ENCODE measurements at regions not wholly inside any gene's neighbourhood (a gene's known extent, or its start where the extent isn't known, plus 50 kb on each side); places are given as distances from the start of the nearest gene placed in this dataset.

DNA sequence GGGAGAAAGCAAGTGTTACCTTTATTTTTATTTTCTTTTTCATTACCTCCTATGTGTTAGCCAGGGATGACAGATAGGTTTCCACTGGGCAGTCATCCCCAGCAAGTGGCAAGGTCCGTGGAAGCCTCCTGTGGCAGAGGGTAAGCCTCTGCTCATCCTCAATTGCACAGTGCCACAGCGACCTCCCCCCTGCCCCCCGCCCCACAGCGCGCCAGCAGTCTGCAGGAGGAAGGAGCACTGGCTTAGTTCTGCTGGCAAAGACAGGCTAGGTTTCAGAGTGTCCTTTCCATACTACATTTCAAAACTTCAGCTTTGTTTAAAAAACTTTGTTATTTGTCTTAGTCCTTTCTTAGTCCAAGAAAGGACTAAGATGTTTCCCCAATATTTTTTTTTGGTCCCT lies 194.7 kb downstream of the EXOC5 start:
- no peak for TF ChIP-seq SMAD4 (CRISPR knock-in tag; IDR thresholded peaks at IDR 0.05)
- TF ChIP-seq, protein P1, sequence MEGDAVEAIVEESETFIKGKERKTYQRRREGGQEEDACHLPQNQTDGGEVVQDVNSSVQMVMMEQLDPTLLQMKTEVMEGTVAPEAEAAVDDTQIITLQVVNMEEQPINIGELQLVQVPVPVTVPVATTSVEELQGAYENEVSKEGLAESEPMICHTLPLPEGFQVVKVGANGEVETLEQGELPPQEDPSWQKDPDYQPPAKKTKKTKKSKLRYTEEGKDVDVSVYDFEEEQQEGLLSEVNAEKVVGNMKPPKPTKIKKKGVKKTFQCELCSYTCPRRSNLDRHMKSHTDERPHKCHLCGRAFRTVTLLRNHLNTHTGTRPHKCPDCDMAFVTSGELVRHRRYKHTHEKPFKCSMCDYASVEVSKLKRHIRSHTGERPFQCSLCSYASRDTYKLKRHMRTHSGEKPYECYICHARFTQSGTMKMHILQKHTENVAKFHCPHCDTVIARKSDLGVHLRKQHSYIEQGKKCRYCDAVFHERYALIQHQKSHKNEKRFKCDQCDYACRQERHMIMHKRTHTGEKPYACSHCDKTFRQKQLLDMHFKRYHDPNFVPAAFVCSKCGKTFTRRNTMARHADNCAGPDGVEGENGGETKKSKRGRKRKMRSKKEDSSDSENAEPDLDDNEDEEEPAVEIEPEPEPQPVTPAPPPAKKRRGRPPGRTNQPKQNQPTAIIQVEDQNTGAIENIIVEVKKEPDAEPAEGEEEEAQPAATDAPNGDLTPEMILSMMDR (IDR thresholded peaks at IDR 0.05): no peak
- TF ChIP-seq, protein P2, sequence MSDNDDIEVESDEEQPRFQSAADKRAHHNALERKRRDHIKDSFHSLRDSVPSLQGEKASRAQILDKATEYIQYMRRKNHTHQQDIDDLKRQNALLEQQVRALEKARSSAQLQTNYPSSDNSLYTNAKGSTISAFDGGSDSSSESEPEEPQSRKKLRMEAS (CRISPR knock-in tag; IDR thresholded peaks at IDR 0.05): no peak
- TF ChIP-seq, protein P3, sequence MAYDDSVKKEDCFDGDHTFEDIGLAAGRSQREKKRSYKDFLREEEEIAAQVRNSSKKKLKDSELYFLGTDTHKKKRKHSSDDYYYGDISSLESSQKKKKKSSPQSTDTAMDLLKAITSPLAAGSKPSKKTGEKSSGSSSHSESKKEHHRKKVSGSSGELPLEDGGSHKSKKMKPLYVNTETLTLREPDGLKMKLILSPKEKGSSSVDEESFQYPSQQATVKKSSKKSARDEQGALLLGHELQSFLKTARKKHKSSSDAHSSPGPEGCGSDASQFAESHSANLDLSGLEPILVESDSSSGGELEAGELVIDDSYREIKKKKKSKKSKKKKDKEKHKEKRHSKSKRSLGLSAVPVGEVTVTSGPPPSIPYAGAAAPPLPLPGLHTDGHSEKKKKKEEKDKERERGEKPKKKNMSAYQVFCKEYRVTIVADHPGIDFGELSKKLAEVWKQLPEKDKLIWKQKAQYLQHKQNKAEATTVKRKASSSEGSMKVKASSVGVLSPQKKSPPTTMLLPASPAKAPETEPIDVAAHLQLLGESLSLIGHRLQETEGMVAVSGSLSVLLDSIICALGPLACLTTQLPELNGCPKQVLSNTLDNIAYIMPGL (CRISPR knock-in tag; IDR thresholded peaks at IDR 0.05): no peak
- TF ChIP-seq, protein P4, sequence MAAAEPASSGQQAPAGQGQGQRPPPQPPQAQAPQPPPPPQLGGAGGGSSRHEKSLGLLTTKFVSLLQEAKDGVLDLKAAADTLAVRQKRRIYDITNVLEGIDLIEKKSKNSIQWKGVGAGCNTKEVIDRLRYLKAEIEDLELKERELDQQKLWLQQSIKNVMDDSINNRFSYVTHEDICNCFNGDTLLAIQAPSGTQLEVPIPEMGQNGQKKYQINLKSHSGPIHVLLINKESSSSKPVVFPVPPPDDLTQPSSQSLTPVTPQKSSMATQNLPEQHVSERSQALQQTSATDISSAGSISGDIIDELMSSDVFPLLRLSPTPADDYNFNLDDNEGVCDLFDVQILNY (CRISPR knock-in tag; IDR thresholded peaks at IDR 0.05): no peak
- TF ChIP-seq SP1 (CRISPR knock-in tag; conservative IDR thresholded peaks at IDR 0.05): no peak
- TF ChIP-seq RELA (CRISPR knock-in tag; IDR thresholded peaks at IDR 0.05; ENCODE audit: borderline replicate concordance): no peak
- TF ChIP-seq GTF2I (CRISPR knock-in tag; conservative IDR thresholded peaks at IDR 0.05): no peak
- no peak for TF ChIP-seq FOXJ3 (CRISPR knock-in tag; IDR thresholded peaks at IDR 0.05; ENCODE audit: borderline replicate concordance)
- no peak for TF ChIP-seq NFYB (CRISPR knock-in tag; conservative IDR thresholded peaks at IDR 0.05; ENCODE audit: low read depth)
- TF ChIP-seq, protein P5, sequence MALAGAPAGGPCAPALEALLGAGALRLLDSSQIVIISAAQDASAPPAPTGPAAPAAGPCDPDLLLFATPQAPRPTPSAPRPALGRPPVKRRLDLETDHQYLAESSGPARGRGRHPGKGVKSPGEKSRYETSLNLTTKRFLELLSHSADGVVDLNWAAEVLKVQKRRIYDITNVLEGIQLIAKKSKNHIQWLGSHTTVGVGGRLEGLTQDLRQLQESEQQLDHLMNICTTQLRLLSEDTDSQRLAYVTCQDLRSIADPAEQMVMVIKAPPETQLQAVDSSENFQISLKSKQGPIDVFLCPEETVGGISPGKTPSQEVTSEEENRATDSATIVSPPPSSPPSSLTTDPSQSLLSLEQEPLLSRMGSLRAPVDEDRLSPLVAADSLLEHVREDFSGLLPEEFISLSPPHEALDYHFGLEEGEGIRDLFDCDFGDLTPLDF (CRISPR knock-in tag; IDR thresholded peaks at IDR 0.05): no peak
- TF ChIP-seq, protein P6, sequence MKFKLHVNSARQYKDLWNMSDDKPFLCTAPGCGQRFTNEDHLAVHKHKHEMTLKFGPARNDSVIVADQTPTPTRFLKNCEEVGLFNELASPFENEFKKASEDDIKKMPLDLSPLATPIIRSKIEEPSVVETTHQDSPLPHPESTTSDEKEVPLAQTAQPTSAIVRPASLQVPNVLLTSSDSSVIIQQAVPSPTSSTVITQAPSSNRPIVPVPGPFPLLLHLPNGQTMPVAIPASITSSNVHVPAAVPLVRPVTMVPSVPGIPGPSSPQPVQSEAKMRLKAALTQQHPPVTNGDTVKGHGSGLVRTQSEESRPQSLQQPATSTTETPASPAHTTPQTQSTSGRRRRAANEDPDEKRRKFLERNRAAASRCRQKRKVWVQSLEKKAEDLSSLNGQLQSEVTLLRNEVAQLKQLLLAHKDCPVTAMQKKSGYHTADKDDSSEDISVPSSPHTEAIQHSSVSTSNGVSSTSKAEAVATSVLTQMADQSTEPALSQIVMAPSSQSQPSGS (CRISPR knock-in tag; IDR thresholded peaks at IDR 0.05; ENCODE audit: borderline replicate concordance, low read depth): no peak
- TF ChIP-seq, protein P7, sequence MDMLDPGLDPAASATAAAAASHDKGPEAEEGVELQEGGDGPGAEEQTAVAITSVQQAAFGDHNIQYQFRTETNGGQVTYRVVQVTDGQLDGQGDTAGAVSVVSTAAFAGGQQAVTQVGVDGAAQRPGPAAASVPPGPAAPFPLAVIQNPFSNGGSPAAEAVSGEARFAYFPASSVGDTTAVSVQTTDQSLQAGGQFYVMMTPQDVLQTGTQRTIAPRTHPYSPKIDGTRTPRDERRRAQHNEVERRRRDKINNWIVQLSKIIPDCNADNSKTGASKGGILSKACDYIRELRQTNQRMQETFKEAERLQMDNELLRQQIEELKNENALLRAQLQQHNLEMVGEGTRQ (CRISPR knock-in tag; IDR thresholded peaks at IDR 0.05): no peak

Data from WTC11 (cell line).